HG03565 (cell line): ENCODE measurements at regions not wholly inside any gene's neighbourhood (a gene's known extent, or its start where the extent isn't known, plus 50 kb on each side); places are given as distances from the start of the nearest gene placed in this dataset.

ENCODE experiments used
- ATAC-seq: cut with Tn5 transposase; IDR thresholded peaks from one replicate; pipeline ENCODE4 v1.9.1; 2021; ENCODE audit warnings: mild to moderate bottlenecking, moderate library complexity; ENCODE audit not compliant: unreplicated experiment

GRCh38 chr9:28678097-28678496 is 1104.8 kb upstream of the C9orf72 start:
- no peak for ATAC-seq

GRCh38 chr9:28688172-28688571 is 1114.9 kb upstream of the C9orf72 start:
- ATAC-seq: no peak

DNA sequence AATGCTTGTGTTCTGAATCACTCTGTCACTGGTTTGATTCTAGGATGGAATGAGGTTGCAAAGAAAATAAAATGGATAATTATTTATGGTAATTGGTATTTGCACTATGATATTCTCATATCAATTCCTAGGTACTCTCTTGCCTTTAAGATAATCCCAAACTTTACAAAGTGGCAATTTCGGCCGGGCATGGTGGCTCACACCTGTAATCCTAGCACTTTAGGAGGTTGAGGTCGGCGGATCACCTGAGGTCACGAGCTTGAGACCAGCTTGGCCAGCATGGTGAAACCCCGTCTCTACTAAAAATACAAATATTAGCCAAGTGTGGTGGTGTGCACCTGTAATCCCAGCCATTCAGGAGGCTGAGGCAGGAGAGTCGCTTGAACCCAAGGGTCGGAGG is 1118.7 kb upstream of the C9orf72 start:
- no peak for ATAC-seq

DNA sequence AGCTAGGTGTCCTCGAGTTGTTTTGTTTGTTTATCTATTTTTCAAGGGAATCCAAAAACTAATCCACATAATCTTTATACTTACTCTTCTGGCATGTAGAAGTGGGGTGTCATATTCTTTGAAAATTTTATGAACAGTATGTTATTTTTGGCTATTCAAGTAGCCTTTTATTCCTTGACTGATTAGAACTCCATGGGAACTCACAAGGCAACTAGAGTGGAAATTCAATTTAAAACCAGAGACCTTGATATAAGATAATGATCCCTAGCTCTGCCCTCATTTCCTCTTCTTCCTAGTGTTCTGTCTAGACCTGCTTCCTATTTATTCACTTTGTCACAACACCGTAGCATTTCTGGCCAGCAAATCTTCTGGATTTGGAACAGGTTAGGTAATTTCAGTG is 1123.7 kb upstream of the C9orf72 start:
- no peak for ATAC-seq

GRCh38 chr9:28699632-28700031 is 1126.4 kb upstream of the C9orf72 start:
- ATAC-seq: no peak

DNA sequence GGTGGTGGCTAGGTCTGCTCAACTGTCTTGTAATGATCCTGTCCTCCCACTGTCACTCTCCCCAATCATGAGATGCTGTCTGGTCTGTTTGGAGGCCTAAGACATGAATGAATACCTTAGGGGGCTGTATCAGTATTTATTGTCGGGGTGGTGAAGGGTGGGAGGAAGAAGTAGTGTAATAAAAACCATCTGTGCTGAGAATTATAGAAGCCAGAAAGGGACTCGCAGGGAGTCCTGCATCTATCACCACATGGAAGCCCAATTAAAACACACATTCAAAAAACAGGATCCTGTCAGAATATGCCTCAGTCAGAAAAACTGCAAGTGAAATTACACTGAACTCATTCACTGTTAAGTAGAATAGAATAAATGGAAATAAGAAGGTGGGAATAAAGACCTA is 1134.3 kb upstream of the C9orf72 start:
- no peak for ATAC-seq

- ATAC-seq: no peak
Measured at GRCh38 chr9:28714188-28714587, 1140.9 kb upstream of the C9orf72 start.

DNA sequence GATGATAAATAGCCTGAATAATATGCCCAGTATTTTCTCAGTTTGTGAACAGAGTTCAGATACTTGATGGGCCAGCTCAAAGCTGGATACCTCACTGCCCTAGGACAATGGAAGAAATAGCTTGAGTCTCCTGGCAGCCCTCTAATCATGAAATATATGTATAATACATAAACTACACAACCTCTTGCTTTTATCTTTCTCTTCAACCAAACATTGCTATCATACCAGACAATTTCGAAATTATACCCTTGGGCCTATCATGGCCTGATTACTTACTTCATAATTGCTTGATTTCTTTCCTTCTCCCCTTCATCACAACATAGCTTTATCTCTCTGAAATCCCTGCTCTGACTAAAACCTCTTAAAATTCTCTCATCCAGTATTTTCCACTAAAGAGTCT is 1144.9 kb upstream of the C9orf72 start:
- ATAC-seq: no peak

DNA sequence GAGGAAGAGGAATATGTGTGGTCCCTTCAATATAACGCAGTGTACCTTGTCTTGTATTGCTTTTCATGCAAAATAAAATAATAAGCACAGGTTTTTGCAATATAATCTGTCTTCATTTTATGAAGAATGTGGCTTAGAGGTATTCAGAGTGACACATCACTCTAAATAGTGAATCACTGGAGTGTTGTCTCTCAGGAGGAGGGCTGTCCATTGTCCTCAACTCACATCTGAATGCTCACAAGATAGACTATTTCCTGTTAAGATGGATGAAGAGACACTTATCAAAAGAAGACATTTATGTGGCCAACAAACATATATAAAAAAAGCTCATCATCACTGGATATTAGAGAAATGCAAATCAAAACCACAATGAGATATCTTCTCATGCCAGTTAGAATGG is 1147.5 kb upstream of the C9orf72 start:
- no peak for ATAC-seq

GRCh38 chr9:28730111-28730510 is 1156.8 kb upstream of the C9orf72 start:
- ATAC-seq: no peak

- ATAC-seq: no peak
Measured at GRCh38 chr9:28735738-28736342, 1162.6 kb upstream of the C9orf72 start.

- ATAC-seq: no peak
Measured at GRCh38 chr9:28741459-28741858, 1168.2 kb upstream of the C9orf72 start.

GRCh38 chr9:28747351-28747985 is 1174.2 kb upstream of the C9orf72 start:
- no peak for ATAC-seq

- ATAC-seq: no peak
Measured at GRCh38 chr9:28750136-28750535, 1176.9 kb upstream of the C9orf72 start.

DNA sequence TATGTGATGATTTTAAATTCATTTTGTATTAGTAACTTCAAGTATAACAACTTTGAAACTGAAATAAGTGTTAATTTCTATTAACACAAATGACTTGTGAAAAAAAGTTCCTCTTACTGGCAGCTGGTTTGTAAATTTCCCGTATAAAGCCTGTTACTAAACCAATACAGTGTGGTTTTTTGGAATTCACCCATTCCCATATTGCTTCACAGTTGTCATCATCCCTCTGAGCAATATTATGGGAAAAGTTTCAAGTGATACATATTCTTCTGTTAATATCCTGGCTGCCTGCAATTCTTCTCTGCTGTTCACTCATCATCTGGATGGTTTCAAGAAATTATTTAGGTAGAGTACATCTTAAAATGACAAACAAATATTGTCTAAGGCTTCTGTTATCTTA is 1185.1 kb upstream of the C9orf72 start:
- no peak for ATAC-seq

DNA sequence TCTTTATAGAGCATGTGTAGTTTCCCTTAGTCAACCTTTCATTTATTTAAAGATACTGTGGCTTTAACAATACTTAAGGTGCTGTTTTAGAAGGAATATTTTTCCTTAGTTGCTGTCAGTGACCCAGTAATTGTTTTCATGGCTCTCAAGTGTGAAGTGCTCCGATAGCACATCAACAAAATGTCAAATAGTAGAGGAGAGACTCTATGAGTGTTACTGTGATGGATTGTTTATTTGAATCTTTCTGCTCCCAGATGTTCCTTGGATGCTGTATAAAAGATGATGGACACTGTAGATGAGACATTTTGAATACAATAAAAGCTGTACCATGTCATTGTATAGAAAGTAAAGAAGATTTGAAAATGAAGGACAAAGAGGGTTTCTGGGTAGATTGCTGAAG is 1185.7 kb upstream of the C9orf72 start:
- ATAC-seq: no peak

- ATAC-seq: no peak
Measured at GRCh38 chr9:28762167-28762566, 1188.9 kb upstream of the C9orf72 start.

DNA sequence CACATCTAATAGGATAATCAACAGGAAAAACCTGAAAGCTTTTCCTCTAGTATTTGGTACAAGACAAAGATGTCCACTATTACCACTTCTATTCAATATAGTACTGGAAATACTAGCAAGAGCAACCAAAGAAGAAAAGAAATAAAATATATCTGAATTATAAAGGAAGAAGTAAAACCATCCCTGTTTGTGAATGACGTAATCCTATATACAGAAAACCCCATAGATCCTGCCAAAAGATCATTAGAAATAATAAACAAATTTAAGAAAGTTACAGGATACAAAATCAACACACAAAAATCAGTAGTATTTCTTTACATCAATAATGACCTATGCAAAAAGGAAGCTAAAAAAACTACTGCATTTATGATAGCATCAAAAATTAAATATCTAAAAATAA is 1191.3 kb upstream of the C9orf72 start:
- no peak for ATAC-seq

- no peak for ATAC-seq
Measured at GRCh38 chr9:28770226-28770625, 1196.9 kb upstream of the C9orf72 start.

- ATAC-seq: no peak
Measured at GRCh38 chr9:28770827-28771226, 1197.5 kb upstream of the C9orf72 start.

- ATAC-seq: no peak
Measured at GRCh38 chr9:28774433-28775235, 1201.4 kb upstream of the C9orf72 start.

DNA sequence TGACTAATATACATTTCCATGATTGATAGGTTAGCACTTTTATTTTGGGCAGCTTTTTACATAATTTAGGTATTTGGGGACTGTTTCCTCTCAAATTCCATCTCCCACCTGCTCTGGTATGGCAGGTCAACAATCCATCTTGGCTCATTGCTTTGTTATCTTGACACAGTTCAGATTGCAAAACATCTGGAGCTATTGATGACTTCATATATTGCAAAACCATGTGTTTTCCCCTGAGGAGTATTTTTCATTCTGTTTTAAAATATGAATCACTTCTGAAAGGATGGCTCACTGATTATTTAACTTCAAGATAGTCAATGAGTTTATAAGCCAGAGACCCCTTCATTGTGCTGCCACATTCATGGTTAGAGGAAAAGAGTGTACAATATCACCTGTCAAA is 1206.0 kb upstream of the C9orf72 start:
- no peak for ATAC-seq
